ENCODE measurements at regions not wholly inside any gene's neighbourhood (a gene's known extent, or its start where the extent isn't known, plus 50 kb on each side); places are given as distances from the start of the nearest gene placed in this dataset.
"Not testable (repeated sequence)": the region's sequence is repeated elsewhere in the genome, so short reads cannot be mapped to it uniquely, and the experiment has no call there.

DNA sequence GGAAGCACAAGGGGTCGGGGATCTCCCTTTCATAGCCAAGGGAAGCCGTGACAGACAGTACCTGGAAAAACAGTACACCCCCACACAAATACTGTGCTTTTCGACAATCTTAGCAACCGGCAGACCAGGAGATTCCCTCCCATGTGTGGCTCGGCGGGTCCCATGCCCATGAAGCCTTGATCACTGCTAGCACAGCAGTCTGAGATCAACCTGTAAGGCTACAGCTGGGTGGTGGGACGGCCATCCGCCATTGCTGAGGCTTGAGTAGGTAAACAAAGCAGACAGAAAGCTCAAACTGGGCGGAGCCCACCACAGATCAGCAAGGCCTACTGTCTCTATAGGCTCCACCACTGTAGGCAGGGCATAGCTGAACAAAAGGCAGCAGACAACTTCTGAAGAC is 180.2 kb upstream of the SOX6 start:
- no peak for DNase-seq (ENCODE audit: low spot score)

GRCh38 chr11:16528639-16529038 is 172.3 kb upstream of the SOX6 start:
- no peak for DNase-seq (ENCODE audit: low spot score)

DNA sequence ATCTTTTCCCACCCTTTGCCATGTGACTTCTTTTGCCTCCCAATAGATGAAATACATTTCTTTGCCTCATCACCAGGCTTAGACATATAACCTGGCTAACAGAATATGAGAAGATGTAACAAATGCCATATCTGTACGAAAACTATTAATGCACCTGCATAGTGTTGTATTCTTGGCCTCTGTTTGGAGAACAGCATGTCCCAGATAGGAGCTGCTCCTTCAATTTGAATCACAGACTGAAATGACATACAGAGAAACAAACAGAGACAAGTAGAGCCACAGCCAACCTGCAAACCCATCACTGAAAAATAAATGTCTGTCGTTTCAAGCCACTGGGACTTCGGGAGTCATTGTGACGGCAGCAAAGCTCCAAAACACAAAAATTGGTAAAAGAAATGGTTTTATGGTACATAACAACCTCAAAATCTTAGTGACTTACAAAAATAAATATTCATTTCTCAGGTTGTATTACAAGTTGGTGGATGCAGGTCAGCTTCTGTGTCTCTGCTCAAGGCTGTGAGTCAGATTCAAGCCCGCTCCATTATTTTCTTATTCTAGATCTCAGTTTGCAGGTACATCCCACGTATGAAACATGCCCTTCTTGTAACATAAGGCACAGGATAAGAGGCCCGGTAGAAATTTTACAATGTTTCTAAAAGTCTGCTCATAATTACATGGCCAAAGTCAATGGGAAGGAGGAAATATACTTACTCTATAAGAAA is 171.3 kb upstream of the SOX6 start:
- no peak for DNase-seq (ENCODE audit: low spot score)

GRCh38 chr11:16526947-16527346 is 170.6 kb upstream of the SOX6 start:
- no peak for DNase-seq (ENCODE audit: low spot score)

DNA sequence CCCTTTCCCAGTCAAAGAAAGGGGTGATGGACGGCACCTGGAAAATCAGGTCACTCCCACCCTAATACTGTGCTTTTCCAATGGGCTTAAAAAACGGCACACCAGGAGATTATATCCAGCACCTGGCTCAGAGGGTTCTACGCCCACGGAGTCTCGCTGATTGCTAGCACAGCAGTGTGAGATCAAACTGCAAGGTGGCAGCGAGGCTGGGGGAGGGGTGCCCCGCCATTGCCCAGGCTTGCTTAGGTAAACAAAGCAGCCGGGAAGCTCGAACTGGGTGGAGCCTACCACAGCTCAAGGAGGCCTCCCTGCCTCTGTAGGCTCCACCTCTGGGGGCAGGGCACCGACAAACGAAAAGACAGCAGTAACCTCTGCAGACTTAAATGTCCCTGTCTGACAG is 164.4 kb upstream of the SOX6 start:
- DNase-seq (ENCODE audit: low spot score), result not testable (repeated sequence)

GRCh38 chr11:16512899-16513241 is 156.5 kb upstream of the SOX6 start:
- DNase-seq (ENCODE audit: low spot score), result no peak

DNA sequence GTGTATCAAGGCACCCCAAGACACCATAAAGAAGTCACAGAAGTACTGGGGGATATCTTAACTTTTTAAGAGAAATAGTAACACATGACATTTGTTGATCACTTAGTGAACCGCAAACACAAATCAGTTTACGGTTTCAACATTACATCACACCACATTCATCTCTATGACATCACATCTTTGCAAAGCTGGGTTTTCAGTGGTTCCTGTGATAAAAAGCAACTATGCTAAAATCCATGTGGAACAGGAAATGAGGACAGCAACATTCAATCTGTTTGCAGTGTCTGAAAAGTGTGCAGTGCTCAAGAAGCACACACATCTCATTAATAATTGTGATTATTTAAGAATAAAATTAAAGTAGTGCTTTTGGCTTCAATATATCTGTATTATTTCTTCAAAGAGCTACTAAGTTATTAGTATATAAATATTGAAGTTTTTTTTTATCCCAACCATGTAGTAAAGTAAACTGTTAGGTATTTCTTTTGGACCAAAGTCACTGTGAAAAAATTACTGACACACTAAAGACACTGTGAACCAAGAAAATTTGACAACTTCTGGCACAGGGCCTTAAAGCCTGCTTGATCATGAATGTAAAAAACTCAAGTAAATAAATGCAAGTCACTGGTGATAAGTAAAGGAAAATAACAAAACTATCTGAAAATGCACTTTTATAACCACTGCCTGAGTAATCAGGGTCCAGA is 156.0 kb upstream of the SOX6 start:
- no peak for DNase-seq (ENCODE audit: low spot score)

DNA sequence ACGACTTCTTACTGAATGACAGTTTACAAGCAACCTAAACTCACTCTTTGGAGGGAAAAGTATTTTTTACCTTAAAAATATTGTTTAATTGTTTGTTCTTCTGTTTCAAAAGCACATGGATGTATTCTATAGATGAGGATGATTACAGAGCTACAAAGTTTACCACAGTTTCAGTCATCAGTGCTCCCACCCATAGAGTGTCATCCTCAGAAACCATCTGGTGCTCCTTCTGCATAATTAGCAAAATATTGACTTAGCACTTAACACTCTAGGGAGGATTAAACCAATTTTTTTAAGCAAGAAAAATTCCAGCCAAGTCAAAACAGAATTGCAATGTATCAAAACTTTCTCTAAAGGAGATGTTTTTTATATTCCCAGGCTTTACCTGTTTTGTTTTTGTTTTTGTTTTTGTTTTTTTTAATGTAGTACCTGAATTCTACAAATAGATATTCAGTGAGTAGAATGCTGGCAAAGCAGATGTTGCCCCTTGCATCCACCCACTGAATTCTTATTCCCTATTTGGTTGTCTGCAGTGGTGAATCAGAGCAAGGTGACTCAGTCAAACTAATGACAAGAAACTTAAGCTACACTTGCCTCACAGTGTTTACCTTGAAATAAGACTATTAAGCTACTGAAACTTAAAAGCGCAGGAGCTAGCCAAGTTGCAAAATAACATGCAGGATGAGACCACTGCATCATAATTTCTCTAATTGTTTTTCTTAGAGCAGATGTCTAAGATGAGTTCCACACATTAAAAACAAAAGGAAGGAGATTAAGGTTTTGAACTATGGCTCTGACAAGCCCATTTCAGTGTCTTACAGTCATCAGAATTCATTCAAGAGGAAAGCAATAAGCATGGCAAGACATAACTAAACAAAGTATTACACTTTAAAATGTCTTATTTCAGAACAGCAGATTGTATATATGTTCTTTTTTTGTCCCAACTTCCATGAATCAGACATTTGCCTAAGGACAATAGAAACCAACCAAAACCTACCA is 155.1 kb upstream of the SOX6 start:
- DNase-seq (ENCODE audit: low spot score), result no peak

GRCh38 chr11:16505481-16505880 is 149.1 kb upstream of the SOX6 start:
- no peak for DNase-seq (ENCODE audit: low spot score)

- DNase-seq (ENCODE audit: low spot score), result not testable (repeated sequence)
These were observed 147.5 kb upstream of the SOX6 start for GRCh38 chr11:16503891-16504290.

DNA sequence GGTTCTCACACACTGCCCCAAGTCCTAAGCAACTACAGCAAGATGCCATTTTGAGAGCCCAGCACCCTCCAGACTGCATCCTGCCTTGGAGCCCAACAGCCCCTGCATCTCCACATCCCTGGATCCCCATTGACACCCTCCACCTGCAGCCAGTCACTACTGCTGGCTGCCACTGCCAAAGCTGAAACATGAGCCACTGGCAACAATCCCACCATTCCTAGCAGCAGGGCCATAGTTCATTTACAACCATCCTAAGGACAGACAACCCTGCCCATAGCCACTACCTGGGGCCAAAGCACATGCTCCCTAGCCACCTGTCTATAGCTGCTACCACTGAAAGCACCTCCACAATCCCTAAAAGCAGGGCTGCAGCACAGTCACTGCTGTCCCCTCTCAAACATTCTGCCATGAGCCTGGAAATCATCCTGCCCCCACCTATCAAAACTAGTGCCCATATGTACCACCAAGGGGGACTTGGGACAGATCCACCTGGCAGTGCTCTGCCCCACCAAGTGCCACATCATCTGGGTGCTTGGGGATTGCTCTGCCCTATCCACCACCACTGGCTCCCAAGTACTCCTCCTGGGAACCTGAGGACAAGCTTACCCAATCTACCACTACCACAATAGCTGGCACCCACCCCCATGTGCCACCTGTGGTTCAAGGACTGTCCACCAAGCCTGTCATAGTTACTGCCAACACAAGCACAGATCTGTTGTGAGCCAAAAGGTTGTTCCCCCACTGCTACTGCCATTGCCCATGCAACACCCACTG is 138.8 kb upstream of the SOX6 start:
- no peak for DNase-seq (ENCODE audit: low spot score)

- no peak for DNase-seq (ENCODE audit: low spot score)
These were observed 128.1 kb upstream of the SOX6 start for GRCh38 chr11:16484434-16484833.

GRCh38 chr11:16474659-16475058 is 118.3 kb upstream of the SOX6 start:
- DNase-seq (ENCODE audit: low spot score), result no peak

GRCh38 chr11:16469968-16470367 is 113.6 kb upstream of the SOX6 start:
- no peak for DNase-seq (ENCODE audit: low spot score)

DNA sequence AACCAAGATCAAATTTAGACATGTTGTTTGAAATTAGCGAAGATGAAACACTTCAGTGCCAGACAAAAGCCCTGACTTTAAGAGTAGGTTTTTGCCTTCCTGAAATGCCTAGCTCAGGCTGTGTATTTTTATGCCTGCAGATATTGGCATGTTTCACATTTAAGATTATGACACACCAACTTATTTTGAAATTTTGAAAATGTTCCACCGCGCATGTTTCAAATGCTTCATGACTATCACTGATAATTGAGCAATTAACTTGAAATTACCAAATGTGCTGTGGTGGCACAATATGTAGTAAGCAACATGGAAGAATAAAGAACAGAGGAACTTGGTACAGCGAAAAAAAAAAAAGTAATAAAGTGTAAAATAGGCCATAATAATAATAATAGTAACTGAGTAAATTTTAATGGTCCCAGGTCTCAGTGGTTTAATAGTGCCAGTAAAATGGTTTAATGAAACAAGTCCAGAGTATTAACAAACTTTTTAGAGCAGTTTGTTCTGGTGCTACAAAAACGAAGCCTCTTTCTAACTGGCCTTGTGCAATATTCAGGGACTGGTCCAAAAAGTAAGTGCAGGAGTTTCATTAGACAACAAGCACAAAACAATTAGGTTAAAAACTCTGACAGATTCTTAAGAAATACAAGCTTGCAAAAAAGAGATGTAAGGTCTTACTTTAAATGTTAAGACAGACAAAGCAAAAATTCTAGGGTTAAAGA is 112.5 kb upstream of the SOX6 start:
- no peak for DNase-seq (ENCODE audit: low spot score)

DNA sequence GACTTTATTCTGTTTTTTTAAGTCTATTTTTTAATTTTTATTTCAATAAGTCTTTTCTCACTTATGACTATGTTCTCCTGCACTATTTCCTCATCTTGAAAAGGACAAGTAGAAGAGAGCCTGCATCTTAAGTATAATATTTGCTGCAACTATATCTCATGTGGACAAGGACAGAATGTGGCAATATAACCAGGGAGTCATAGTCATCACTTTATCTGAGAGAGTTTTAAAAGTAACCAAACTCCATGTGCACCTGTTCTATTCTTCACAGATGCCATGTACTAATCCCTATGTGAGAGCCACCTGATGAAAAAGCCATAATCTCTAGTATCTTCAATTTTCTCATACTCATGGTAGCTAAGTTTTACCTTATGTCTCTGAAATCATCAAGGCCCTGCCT is 104.2 kb upstream of the SOX6 start:
- no peak for DNase-seq (ENCODE audit: low spot score)

DNA sequence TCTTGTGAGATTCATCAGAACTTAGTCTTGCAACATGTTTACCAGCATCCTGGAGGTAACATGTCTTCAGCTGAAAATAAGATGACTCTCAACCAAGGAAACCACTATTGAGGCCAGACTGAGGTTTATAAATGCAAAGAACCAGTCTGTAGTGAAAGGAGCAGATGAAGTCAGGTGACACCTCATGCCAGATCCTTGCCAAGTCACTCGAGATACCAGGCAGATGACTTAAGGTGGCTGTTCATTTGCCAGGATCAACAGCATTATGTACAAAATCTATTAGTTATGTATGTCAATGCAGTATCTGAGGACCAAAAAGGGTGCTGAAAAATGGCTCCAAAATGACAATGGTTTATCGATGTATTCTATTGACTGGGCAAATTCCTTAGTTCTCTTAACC is 100.0 kb upstream of the SOX6 start:
- DNase-seq (ENCODE audit: low spot score), result no peak

DNA sequence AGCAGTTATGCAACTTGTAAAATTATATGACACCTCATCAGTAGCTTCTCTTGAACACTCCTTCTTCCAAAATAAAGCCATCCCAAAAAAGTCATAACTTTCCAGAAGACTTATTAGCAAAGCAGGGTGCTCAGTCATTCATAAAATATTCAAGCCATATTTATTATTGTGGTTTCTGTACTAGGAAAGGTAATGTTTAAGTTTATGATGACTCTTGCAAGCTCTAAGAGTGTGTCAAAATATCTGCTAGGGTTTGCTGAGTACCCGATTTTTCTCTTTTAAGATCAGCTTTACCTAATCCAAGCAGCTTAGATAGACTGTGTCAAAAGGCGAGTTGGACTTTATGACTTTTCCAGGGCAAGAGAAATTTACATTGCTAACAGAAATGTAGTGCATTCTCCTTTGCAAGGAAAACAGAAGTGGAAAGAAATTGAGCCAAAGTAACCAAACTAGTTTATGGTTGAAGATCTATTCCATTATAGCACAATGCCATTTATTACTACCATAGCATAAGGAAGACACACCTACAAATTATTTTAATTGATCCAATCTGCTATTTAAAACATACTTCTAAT is 98.0 kb upstream of the SOX6 start:
- DNase-seq (ENCODE audit: low spot score), result no peak

DNA sequence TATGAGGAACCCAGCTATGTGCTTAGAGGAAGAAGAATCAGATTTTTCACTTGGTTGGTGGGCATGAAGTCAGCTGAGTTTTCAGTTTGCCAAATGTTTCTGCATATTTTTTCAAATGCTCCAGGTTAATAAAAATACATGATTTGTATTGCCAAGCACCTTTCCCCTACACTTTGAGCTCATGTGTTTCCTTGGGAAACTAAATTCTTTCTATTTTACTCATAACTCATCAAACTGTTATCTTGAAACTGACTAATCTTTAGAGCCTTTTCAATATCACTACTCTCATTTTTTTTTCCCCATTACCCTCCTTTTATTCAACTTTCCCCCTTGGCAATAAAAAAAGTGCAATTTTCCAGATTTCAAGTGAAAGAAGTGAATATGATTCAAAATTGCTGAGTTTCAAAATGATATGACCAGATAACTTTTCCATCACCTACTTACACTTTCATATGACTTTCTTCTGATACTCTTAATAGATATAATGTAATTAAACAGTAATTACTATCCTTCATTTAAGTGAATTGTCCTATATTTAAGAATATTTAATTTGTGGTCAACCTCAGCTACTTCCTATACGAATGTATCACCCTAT is 91.9 kb upstream of the SOX6 start:
- DNase-seq (ENCODE audit: low spot score), result no peak

- DNase-seq (ENCODE audit: low spot score), result no peak
These were observed 85.1 kb upstream of the SOX6 start for GRCh38 chr11:16441461-16441860.

All from SK-N-DZ (cell line).